Ascending aorta (tissue), 2 donors: ENCODE measurements at regions not wholly inside any gene's neighbourhood (a gene's known extent, or its start where the extent isn't known, plus 50 kb on each side); places are given as distances from the start of the nearest gene placed in this dataset.

Experiments
- DNase-seq, 2 donors: peaks; one replicate each; pipeline ENCODE4 v3.0.0-alpha.2; 2019; ENCODE audit warnings: low spot score in 2 of 2
- H3K27ac ChIP-seq, 2 donors: fragments of 200-600 bp; sonication (generic); one replicate each; pipeline ENCODE4 v1.5.1; 2016 to 2017; ENCODE audit warnings: mild to moderate bottlenecking in 1 of 2
- H3K27me3 ChIP-seq: fragments of 200-600 bp; sonication (generic); one replicate; pipeline ENCODE4 v1.5.1; 2017
- H3K36me3 ChIP-seq, 2 donors: fragments of 200-600 bp; sonication (generic); one replicate each; pipeline ENCODE4 v1.5.1; 2016
- H3K4me1 ChIP-seq, 2 donors: fragments of 200-600 bp; sonication (generic); one replicate each; pipeline ENCODE4 v1.5.1; 2016 to 2017; ENCODE audit warnings: mild to moderate bottlenecking in 1 of 2
- H3K4me3 ChIP-seq, 2 donors: fragments of 200-600 bp; sonication (generic); one replicate each; pipeline ENCODE4 v1.5.1; 2016 to 2017; ENCODE audit warnings: mild to moderate bottlenecking in 1 of 2
- H3K9me3 ChIP-seq, 2 donors: fragments of 200-600 bp; sonication (generic); one replicate each; pipeline ENCODE4 v1.5.1; 2016
- CTCF ChIP-seq, 3 experiments: fragments of 200-600 bp in 2 of 3; fragments of 450-650 bp in 1 of 3; sonication (generic) in 2 of 3; IDR thresholded peaks; one replicate each; pipeline ENCODE4 v1.5.1; 2016 to 2019; ENCODE audit warnings: antibody characterized with exemption in 3 of 3, mild to moderate bottlenecking in 1 of 3, moderate library complexity in 1 of 3
- intact Hi-C: fragments of 100-400 bp; cut with DNase I; formaldehyde crosslinking; loops from one replicate; pipeline ENCODE4 v1.15.1; 2023

- no peak for DNase-seq
- no peak overlapping the region for H3K4me3 ChIP-seq
- H3K27ac ChIP-seq: no peak overlapping the region
- no peaks in the 10 kb centered on the region for H3K4me1 ChIP-seq
- H3K9me3 ChIP-seq: no peaks in the 10 kb centered on the region
- intact Hi-C loops: no loop called here
- no peak for TF ChIP-seq CTCF (IDR thresholded peaks at IDR 0.05)
- H3K27me3 ChIP-seq: no peaks in the 10 kb centered on the region
- H3K36me3 ChIP-seq: no peaks in the 10 kb centered on the region
Observed at GRCh38 chr2:16154061-16154460, 213.7 kb downstream of the MYCN start.

- Histone ChIP-seq H3K4me3 (no peak overlapping the region), H3K9me3 (no peaks in the 10 kb centered on the region), H3K27ac (no peak overlapping the region), H3K4me1 (no peaks in the 10 kb centered on the region), H3K27me3 (no peaks in the 10 kb centered on the region), H3K36me3 (no peaks in the 10 kb centered on the region)
- no peak for DNase-seq
- no peak for TF ChIP-seq CTCF (IDR thresholded peaks at IDR 0.05)
- intact Hi-C loops: no loop called here
Observed at GRCh38 chr2:16153754-16154035, 213.3 kb downstream of the MYCN start.

- no peaks in the 10 kb centered on the region for H3K27me3 ChIP-seq
- TF ChIP-seq CTCF (IDR thresholded peaks at IDR 0.05): no peak
- no peaks in the 10 kb centered on the region for H3K4me1 ChIP-seq
- H3K27ac ChIP-seq: no peak overlapping the region
- H3K9me3 ChIP-seq: no peaks in the 10 kb centered on the region
- intact Hi-C loops: no loop called here
- no peak for DNase-seq
- H3K4me3 ChIP-seq: no peak overlapping the region
- H3K36me3 ChIP-seq: no peaks in the 10 kb centered on the region
Observed at GRCh38 chr2:16152928-16153753, 212.8 kb downstream of the MYCN start.

GRCh38 chr2:16152071-16152927, 211.9 kb downstream of the MYCN start:
- Histone ChIP-seq H3K4me1 (no peaks in the 10 kb centered on the region), H3K9me3 (no peaks in the 10 kb centered on the region), H3K36me3 (no peaks in the 10 kb centered on the region), H3K27ac (no peak overlapping the region), H3K4me3 (no peak overlapping the region), H3K27me3 (no peaks in the 10 kb centered on the region)
- DNase-seq: no peak
- TF ChIP-seq CTCF (IDR thresholded peaks at IDR 0.05): no peak
- intact Hi-C loops: no loop called here

GRCh38 chr2:16151651-16152050, 211.3 kb downstream of the MYCN start:
- no peaks in the 10 kb centered on the region for H3K27me3 ChIP-seq
- DNase-seq: no peak
- no peak for TF ChIP-seq CTCF (IDR thresholded peaks at IDR 0.05)
- intact Hi-C loops: no loop called here
- H3K9me3 ChIP-seq: no peaks in the 10 kb centered on the region
- H3K4me1 ChIP-seq: no peaks in the 10 kb centered on the region
- H3K4me3 ChIP-seq: no peak overlapping the region
- H3K27ac ChIP-seq: no peak overlapping the region
- no peaks in the 10 kb centered on the region for H3K36me3 ChIP-seq
